Activated T-cell treated with anti-CD3 and anti-CD28 coated beads for 4 hours (primary cell): ENCODE measurements at regions not wholly inside any gene's neighbourhood (a gene's known extent, or its start where the extent isn't known, plus 50 kb on each side); places are given as distances from the start of the nearest gene placed in this dataset.

Experiments
- DNase-seq: peaks from one replicate; pipeline ENCODE4 v3.0.0-alpha.2; 2020

GRCh38 chr17:79364315-79365094, 246.3 kb downstream of the RBFOX3 start:
- no peak for DNase-seq

GRCh38 chr17:79363552-79364275, 247.1 kb downstream of the RBFOX3 start:
- DNase-seq, result no peak

- no peak for DNase-seq
These were observed 248.0 kb downstream of the RBFOX3 start for GRCh38 chr17:79362772-79363305.

GRCh38 chr17:79361873-79362771, 248.7 kb downstream of the RBFOX3 start:
- no peak for DNase-seq

- no peak for DNase-seq
These were observed 249.6 kb downstream of the RBFOX3 start for GRCh38 chr17:79361221-79361734.

- no peak for DNase-seq
These were observed 250.7 kb downstream of the RBFOX3 start for GRCh38 chr17:79360196-79360595.

GRCh38 chr17:79356839-79357447, 253.9 kb downstream of the RBFOX3 start:
- no peak for DNase-seq

GRCh38 chr17:79355165-79355564, 255.7 kb downstream of the RBFOX3 start:
- no peak for DNase-seq

- no peak for DNase-seq
These were observed 256.6 kb downstream of the RBFOX3 start for GRCh38 chr17:79354173-79354820.

GRCh38 chr17:79353548-79353947, 257.3 kb downstream of the RBFOX3 start:
- no peak for DNase-seq

GRCh38 chr17:79353016-79353415, 257.8 kb downstream of the RBFOX3 start:
- DNase-seq, result no peak

- no peak for DNase-seq
These were observed 260.3 kb downstream of the RBFOX3 start for GRCh38 chr17:79350533-79350932.

- no peak for DNase-seq
These were observed 261.1 kb downstream of the RBFOX3 start for GRCh38 chr17:79349506-79350400.

- DNase-seq, result no peak
These were observed 267.8 kb downstream of the ENGASE start for GRCh38 chr17:79342376-79342775.

- DNase-seq, result no peak
These were observed 267.2 kb downstream of the ENGASE start for GRCh38 chr17:79341816-79342215.

- DNase-seq, result no peak
These were observed 266.7 kb downstream of the ENGASE start for GRCh38 chr17:79341222-79341780.

GRCh38 chr17:79340333-79341221, 266.0 kb downstream of the ENGASE start:
- no peak for DNase-seq

- DNase-seq, result no peak
These were observed 264.7 kb downstream of the ENGASE start for GRCh38 chr17:79339321-79339720.

GRCh38 chr17:79338604-79339003, 264.0 kb downstream of the ENGASE start:
- no peak for DNase-seq
